ENCODE measurements at regions not wholly inside any gene's neighbourhood (a gene's known extent, or its start where the extent isn't known, plus 50 kb on each side); places are given as distances from the start of the nearest gene placed in this dataset.

- no peak for TF ChIP-seq CTCF (tag by site-specific recombination; IDR thresholded peaks at IDR 0.05)
- TF ChIP-seq OVOL3 (tag by site-specific recombination; IDR thresholded peaks at IDR 0.05): no peak
- TF ChIP-seq, protein P1, sequence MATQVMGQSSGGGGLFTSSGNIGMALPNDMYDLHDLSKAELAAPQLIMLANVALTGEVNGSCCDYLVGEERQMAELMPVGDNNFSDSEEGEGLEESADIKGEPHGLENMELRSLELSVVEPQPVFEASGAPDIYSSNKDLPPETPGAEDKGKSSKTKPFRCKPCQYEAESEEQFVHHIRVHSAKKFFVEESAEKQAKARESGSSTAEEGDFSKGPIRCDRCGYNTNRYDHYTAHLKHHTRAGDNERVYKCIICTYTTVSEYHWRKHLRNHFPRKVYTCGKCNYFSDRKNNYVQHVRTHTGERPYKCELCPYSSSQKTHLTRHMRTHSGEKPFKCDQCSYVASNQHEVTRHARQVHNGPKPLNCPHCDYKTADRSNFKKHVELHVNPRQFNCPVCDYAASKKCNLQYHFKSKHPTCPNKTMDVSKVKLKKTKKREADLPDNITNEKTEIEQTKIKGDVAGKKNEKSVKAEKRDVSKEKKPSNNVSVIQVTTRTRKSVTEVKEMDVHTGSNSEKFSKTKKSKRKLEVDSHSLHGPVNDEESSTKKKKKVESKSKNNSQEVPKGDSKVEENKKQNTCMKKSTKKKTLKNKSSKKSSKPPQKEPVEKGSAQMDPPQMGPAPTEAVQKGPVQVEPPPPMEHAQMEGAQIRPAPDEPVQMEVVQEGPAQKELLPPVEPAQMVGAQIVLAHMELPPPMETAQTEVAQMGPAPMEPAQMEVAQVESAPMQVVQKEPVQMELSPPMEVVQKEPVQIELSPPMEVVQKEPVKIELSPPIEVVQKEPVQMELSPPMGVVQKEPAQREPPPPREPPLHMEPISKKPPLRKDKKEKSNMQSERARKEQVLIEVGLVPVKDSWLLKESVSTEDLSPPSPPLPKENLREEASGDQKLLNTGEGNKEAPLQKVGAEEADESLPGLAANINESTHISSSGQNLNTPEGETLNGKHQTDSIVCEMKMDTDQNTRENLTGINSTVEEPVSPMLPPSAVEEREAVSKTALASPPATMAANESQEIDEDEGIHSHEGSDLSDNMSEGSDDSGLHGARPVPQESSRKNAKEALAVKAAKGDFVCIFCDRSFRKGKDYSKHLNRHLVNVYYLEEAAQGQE (tag by site-specific recombination; IDR thresholded peaks at IDR 0.05): no peak
- no peak for TF ChIP-seq ZSCAN16 (tag by site-specific recombination; IDR thresholded peaks at IDR 0.05)
- TF ChIP-seq TCF7L2 (IDR thresholded peaks at IDR 0.05; ENCODE audit: borderline replicate concordance, low read depth, low read length): no peak
- TF ChIP-seq, protein P2, sequence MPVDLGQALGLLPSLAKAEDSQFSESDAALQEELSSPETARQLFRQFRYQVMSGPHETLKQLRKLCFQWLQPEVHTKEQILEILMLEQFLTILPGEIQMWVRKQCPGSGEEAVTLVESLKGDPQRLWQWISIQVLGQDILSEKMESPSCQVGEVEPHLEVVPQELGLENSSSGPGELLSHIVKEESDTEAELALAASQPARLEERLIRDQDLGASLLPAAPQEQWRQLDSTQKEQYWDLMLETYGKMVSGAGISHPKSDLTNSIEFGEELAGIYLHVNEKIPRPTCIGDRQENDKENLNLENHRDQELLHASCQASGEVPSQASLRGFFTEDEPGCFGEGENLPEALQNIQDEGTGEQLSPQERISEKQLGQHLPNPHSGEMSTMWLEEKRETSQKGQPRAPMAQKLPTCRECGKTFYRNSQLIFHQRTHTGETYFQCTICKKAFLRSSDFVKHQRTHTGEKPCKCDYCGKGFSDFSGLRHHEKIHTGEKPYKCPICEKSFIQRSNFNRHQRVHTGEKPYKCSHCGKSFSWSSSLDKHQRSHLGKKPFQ (tag by site-specific recombination; IDR thresholded peaks at IDR 0.05): no peak
- TF ChIP-seq ZEB2 (tag by site-specific recombination; IDR thresholded peaks at IDR 0.05): no peak
- no peak for TF ChIP-seq GLI4 (tag by site-specific recombination; IDR thresholded peaks at IDR 0.05)
- TF ChIP-seq, protein P3, sequence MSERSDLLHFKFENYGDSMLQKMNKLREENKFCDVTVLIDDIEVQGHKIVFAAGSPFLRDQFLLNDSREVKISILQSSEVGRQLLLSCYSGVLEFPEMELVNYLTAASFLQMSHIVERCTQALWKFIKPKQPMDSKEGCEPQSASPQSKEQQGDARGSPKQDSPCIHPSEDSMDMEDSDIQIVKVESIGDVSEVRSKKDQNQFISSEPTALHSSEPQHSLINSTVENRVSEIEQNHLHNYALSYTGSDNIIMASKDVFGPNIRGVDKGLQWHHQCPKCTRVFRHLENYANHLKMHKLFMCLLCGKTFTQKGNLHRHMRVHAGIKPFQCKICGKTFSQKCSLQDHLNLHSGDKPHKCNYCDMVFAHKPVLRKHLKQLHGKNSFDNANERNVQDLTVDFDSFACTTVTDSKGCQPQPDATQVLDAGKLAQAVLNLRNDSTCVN (tag by site-specific recombination; optimal IDR thresholded peaks at IDR 0.05): no peak
- TF ChIP-seq, protein P4, sequence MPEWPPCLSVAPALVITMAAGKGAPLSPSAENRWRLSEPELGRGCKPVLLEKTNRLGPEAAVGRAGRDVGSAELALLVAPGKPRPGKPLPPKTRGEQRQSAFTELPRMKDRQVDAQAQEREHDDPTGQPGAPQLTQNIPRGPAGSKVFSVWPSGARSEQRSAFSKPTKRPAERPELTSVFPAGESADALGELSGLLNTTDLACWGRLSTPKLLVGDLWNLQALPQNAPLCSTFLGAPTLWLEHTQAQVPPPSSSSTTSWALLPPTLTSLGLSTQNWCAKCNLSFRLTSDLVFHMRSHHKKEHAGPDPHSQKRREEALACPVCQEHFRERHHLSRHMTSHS (tag by site-specific recombination; IDR thresholded peaks at IDR 0.05): no peak
- no peak for TF ChIP-seq ZNF580 (tag by site-specific recombination; IDR thresholded peaks at IDR 0.05)
- no peak for TF ChIP-seq ZNF169 (tag by site-specific recombination; IDR thresholded peaks at IDR 0.05)
These were observed 115.8 kb upstream of the HMGCLL1 start for GRCh38 chr6:55694759-55695158.

Data from HEK293 (cell line).